LNCaP clone FGC (cell line): ENCODE measurements at regions not wholly inside any gene's neighbourhood (a gene's known extent, or its start where the extent isn't known, plus 50 kb on each side); places are given as distances from the start of the nearest gene placed in this dataset.

Source experiments
- DNase-seq: peaks from one replicate; pipeline ENCODE4 v3.0.0-alpha.2; 2011; ENCODE audit warnings: low read depth
- H3K4me3 ChIP-seq: 2 replicates; pipeline ENCODE4 v1.5.1; 2011; ENCODE audit warnings: mild to moderate bottlenecking, low read depth, low read length, control low read depth
- TF ChIP-seq, protein P1 (sequence below): IDR thresholded peaks from 2 replicates; pipeline ENCODE4 v1.5.1; 2012; ENCODE audit warnings: mild to moderate bottlenecking; ENCODE audit not compliant: control insufficient read depth, insufficient read depth; ENCODE audit errors: extremely low read depth

DNA sequence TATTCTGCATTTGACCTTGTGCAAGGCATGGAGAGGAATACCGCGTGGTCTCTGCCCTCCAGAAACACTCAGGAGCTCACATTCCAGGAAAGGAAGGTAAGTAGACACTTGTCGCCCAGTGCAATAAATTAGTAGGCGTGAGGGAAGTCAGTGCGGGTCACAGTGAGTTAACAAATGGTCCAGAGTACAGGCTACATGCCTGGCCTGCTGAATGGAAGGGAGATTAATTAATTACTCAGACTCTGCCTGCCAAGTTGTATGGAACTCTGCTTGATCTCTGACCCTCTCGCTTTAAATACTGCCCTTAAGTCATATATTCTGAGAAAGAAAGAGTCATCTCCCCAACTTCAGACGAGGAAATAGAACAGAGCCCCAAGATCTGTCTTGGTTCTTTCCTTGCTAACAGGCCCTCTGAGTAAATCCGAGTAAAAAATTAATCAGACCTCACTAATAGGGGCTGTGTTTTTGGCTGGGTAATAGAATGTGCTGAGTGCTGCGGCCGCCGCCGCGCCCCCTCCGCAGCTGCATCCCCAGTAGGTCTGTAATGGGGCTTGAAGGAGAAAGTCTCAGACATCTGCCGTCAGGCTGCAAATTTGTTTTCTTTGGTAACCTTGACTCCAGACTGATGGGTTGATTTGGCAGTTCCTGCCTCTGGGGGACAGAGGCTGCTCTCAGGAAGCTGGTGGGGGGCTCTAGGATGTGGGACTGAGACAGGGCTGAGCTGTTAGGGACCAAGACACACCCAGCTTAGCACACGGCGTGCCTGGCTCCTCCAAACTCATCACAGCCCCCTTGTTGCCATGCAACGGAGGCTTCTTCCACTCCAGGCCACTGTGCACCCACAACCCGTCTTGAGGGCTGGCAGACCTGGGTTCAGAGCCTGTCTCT, 144.4 kb downstream of the NSG2 start:
- no peak overlapping the region for H3K4me3 ChIP-seq
- TF ChIP-seq, protein P1, sequence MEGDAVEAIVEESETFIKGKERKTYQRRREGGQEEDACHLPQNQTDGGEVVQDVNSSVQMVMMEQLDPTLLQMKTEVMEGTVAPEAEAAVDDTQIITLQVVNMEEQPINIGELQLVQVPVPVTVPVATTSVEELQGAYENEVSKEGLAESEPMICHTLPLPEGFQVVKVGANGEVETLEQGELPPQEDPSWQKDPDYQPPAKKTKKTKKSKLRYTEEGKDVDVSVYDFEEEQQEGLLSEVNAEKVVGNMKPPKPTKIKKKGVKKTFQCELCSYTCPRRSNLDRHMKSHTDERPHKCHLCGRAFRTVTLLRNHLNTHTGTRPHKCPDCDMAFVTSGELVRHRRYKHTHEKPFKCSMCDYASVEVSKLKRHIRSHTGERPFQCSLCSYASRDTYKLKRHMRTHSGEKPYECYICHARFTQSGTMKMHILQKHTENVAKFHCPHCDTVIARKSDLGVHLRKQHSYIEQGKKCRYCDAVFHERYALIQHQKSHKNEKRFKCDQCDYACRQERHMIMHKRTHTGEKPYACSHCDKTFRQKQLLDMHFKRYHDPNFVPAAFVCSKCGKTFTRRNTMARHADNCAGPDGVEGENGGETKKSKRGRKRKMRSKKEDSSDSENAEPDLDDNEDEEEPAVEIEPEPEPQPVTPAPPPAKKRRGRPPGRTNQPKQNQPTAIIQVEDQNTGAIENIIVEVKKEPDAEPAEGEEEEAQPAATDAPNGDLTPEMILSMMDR: no peak
- DNase-seq: no peak

DNA sequence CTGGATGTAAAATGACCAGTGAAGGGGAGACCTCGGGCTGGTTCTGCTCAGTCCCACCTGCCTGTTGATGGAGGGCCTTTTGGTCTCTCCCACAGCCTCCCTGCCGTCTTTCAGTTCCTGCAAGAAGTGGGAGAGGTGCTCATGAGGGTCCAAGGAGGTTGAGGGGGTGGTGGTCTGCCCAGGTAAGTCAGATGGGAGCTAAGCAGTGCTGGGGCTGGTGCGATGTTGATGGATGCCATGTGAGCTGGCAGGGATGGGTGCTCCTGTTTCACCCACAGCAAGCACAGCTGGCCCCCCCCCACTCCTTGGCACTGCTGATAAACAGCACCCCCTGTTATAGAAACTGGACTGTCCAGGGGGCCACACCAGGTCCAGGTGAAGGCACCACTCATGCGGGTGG, 145.6 kb downstream of the NSG2 start:
- DNase-seq: no peak
- TF ChIP-seq, protein P1: no peak
- no peak overlapping the region for H3K4me3 ChIP-seq

DNA sequence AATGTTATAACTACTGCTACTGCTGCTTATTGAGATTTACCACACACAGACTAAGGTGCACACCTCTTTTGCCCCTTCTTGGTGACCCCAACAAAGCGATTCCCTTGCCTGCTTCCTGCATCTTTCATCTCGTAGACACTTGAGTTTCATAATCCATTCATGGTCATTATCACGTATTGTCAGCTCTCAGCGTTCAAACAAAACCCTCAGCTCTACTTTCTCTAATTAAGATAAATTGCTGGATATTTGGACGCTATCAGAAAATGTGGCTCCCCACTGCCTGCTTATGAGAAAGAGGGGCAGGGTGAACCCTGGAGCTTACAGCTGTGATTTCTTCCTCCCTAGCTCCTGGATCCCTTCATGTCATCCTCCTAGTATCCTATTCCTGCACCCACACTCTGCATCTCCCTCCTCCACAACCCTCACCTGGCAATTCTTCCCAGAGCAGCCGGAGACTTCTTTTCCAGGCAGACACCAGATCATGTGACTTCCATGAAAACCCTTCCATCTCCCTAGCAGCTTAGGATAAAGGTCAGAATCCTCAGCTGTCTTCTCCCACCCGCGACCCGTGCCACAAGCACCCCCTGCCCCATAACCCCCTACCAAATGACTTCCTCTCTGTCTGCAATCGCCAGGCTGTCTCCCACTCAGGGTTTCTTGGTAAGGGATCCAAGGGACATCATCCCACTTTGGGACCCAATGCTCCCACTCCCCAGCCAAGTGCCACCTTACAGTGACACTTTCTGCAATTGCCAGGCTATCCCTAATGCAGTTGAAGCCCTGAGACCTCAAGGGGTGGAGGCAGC, 146.5 kb downstream of the NSG2 start:
- H3K4me3 ChIP-seq: no peak overlapping the region
- DNase-seq: no peak
- TF ChIP-seq, protein P1: no peak

DNA sequence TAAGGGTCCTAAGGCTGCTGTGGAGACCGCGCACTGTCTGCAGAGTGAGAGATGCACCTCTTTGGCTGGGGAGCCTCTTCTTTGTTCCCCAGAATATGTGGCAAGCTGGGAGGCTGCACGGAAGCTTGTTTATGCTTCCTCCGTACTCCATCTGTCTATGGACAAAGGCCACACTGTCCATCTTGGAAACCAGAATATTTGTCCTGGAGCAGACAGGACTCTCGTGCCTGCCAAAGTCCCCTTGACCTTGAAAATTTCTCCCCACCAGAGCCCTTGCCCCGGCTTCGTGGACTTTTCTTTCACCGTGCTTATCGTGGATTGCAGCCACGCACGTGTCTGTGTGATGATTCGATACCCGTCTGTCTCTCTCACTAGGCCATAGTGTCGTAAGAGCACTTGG, 147.4 kb downstream of the NSG2 start:
- TF ChIP-seq, protein P1: no peak
- H3K4me3 ChIP-seq: no peak overlapping the region
- DNase-seq: no peak

DNA sequence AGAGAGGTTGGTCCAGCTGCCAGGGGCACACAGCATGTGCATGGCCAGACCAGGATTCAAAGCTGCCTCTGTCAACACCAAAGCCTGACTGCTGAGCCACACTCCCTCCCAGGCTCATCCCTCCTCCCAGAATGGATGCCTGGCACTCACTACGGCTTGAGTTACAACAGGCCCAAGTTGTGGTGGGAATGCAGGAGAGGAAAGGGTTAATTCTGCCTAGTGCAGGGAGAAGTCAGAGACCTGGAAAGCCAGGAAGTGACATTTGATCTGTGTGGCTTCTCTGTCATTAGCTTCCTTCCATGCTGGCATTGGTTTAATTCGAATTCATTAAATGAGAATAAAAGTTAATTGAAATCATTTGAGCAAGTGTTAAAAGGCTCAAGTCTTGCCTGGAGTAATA, 150.0 kb downstream of the NSG2 start:
- DNase-seq: no peak
- TF ChIP-seq, protein P1: no peak
- H3K4me3 ChIP-seq: no peak overlapping the region

DNA sequence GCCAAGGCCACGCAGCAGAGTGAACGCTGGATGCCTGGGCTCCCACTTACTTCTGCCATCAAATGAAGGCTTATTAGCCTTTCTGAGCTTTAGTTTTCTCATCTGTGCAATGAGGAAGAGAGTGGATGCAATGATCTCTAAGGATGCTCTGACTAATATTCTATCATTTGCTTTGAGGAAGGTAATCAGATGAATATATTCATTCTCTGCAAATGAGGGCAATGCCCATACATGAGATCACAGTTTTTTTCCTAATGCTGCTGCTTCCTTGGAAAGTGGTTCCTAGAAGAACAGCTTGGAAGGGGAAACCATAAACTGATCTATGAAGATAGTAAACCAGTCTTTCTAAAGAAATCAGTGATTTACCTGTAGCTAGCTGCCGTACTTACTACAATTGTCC, 152.4 kb downstream of the NSG2 start:
- no peak overlapping the region for H3K4me3 ChIP-seq
- TF ChIP-seq, protein P1: no peak
- DNase-seq: no peak

DNA sequence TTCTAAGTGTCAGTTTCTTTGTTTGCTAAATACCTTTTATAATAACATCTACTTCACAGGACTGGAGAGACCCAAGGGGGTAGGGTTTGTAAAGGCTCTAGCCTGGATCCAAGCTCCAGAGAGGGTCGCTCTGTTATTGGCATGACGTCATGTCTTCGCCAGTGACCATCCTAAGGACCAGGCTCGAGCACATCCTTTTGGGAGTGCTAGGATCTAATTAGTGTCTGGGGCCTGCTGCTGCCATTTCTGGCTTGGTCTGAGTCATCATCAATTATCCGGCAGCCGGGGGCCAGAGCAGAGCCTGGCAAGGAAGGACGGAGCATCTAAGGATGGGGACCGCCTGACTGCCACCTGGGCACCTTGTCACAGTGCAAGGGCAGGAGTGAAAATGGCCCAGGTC, 153.0 kb downstream of the NSG2 start:
- H3K4me3 ChIP-seq: no peak overlapping the region
- TF ChIP-seq, protein P1: no peak
- no peak for DNase-seq
